HEK293 (cell line): ENCODE measurements at regions not wholly inside any gene's neighbourhood (a gene's known extent, or its start where the extent isn't known, plus 50 kb on each side); places are given as distances from the start of the nearest gene placed in this dataset.

Experiments
- CTCF ChIA-PET: fragments of 350-600 bp; formaldehyde crosslinking; extraction: SDS; loops from one replicate; lab custom pipeline; 2021; ENCODE audit warnings: antibody characterized with exemption; lab: Yijun Ruan, JAX
- POLR2A ChIA-PET: fragments of 300-600 bp; formaldehyde crosslinking; extraction: SDS; loops from one replicate; lab custom pipeline; 2020; ENCODE audit warnings: antibody characterized with exemption, inconsistent platforms; lab: Yijun Ruan, JAX
- H3K27ac ChIP-seq: fragments of 200-500 bp; sonication (Bioruptor generic); 2 replicates; pipeline ENCODE4 v1.5.1; 2014; ENCODE audit warnings: low read depth, low read length, control low read depth, inconsistent platforms; ENCODE audit errors: extremely low read depth
- H3K36me3 ChIP-seq, 2 experiments: fragments of 200-500 bp in 1 of 2; sonication (Bioruptor generic) in 1 of 2; 1 replicate in 1 of 2; 2 replicates in 1 of 2; pipeline ENCODE4 v1.5.1; 2014 to 2017; ENCODE audit warnings: inconsistent platforms in 2 of 2, low read length in 2 of 2; ENCODE audit not compliant: control insufficient read depth in 2 of 2, insufficient read depth in 1 of 2
- H3K4me1 ChIP-seq: fragments of 200-500 bp; sonication (Bioruptor generic); 2 replicates; pipeline ENCODE4 v1.5.1; 2014; ENCODE audit warnings: mild to moderate bottlenecking, low read length, inconsistent platforms; ENCODE audit not compliant: control insufficient read depth, insufficient read depth
- H3K4me3 ChIP-seq: 2 replicates; pipeline ENCODE4 v1.5.1; 2011; ENCODE audit warnings: low read depth, mild to moderate bottlenecking, control low read depth, low read length, moderate library complexity
- H3K9me3 ChIP-seq: fragments of 200-500 bp; sonication (Bioruptor generic); 2 replicates; pipeline ENCODE4 v1.5.1; 2014; ENCODE audit warnings: low read depth, low read length, inconsistent platforms; ENCODE audit not compliant: control insufficient read depth, insufficient read depth
- HOXA7 ChIP-seq: sonication (generic); formaldehyde crosslinking; IDR thresholded peaks from 2 replicates; pipeline ENCODE4 v1.8.1; 2022; ENCODE audit warnings: missing genetic modification reagents, borderline replicate concordance
- HOXD13 ChIP-seq: sonication (generic); formaldehyde crosslinking; IDR thresholded peaks from 2 replicates; pipeline ENCODE4 v1.8.0; 2022; ENCODE audit warnings: missing genetic modification reagents, borderline replicate concordance
- KLF1 ChIP-seq: fragments of 450-650 bp; formaldehyde crosslinking; IDR thresholded peaks from 2 replicates; pipeline ENCODE4 v1.5.1; 2016; ENCODE audit warnings: missing biosample characterization, missing genetic modification characterization
- KLF16 ChIP-seq: fragments of 450-650 bp; formaldehyde crosslinking; IDR thresholded peaks from 2 replicates; pipeline ENCODE4 v1.5.1; 2017; ENCODE audit warnings: missing biosample characterization, missing genetic modification characterization
- KLF7 ChIP-seq: fragments of 450-650 bp; formaldehyde crosslinking; IDR thresholded peaks from 2 replicates; pipeline ENCODE4 v1.5.1; 2016; ENCODE audit warnings: missing biosample characterization, missing genetic modification characterization, borderline replicate concordance
- MYNN ChIP-seq: fragments of 450-650 bp; formaldehyde crosslinking; IDR thresholded peaks from 2 replicates; pipeline ENCODE4 v1.5.1; 2016; ENCODE audit warnings: missing biosample characterization, missing genetic modification characterization, borderline replicate concordance
- PATZ1 ChIP-seq: fragments of 450-650 bp; formaldehyde crosslinking; IDR thresholded peaks from 2 replicates; pipeline ENCODE4 v1.5.1; 2016; ENCODE audit warnings: missing biosample characterization, missing genetic modification characterization
- PRDM10 ChIP-seq: fragments of 450-650 bp; formaldehyde crosslinking; IDR thresholded peaks from 2 replicates; pipeline ENCODE4 v1.5.1; 2016; ENCODE audit warnings: missing biosample characterization, missing genetic modification characterization
- SP3 ChIP-seq: fragments of 450-650 bp; formaldehyde crosslinking; IDR thresholded peaks from 2 replicates; pipeline ENCODE4 v1.5.1; 2016; ENCODE audit warnings: missing biosample characterization, missing genetic modification characterization
- ZBTB10 ChIP-seq: fragments of 450-650 bp; formaldehyde crosslinking; IDR thresholded peaks from 2 replicates; pipeline ENCODE4 v1.5.1; 2016; ENCODE audit warnings: missing biosample characterization, missing genetic modification characterization
- ZNF112 ChIP-seq: fragments of 450-650 bp; formaldehyde crosslinking; IDR thresholded peaks from 2 replicates; pipeline ENCODE4 v1.5.0; 2017; ENCODE audit warnings: missing biosample characterization, missing genetic modification characterization
- ZNF169 ChIP-seq: fragments of 450-650 bp; formaldehyde crosslinking; IDR thresholded peaks from 2 replicates; pipeline ENCODE4 v1.5.1; 2016; ENCODE audit warnings: missing biosample characterization, missing genetic modification characterization
- ZNF19 ChIP-seq: fragments of 450-650 bp; formaldehyde crosslinking; IDR thresholded peaks from 2 replicates; pipeline ENCODE4; 2016; ENCODE audit warnings: missing biosample characterization, missing genetic modification characterization, low read depth
- ZNF239 ChIP-seq: fragments of 450-650 bp; formaldehyde crosslinking; IDR thresholded peaks from 2 replicates; pipeline ENCODE4 v1.5.1; 2016; ENCODE audit warnings: missing biosample characterization, missing genetic modification characterization
- ZNF274 ChIP-seq, 2 experiments: fragments of 200-500 bp in 1 of 2; fragments of 450-650 bp in 1 of 2; sonication (Bioruptor generic) in 1 of 2; formaldehyde crosslinking in 1 of 2; IDR thresholded peaks; 2 replicates each; pipeline versions ENCODE4 v1.5.1 to v1.6.1; 2014 to 2016; ENCODE audit warnings: borderline replicate concordance in 1 of 2, inconsistent platforms in 1 of 2, low read length in 1 of 2, missing biosample characterization in 1 of 2, missing genetic modification characterization in 1 of 2
- ZNF354C ChIP-seq: fragments of 450-650 bp; formaldehyde crosslinking; IDR thresholded peaks from 2 replicates; pipeline ENCODE4 v1.5.1; 2016; ENCODE audit warnings: missing biosample characterization, missing genetic modification characterization, low read depth, borderline replicate concordance
- ZNF394 ChIP-seq: fragments of 450-650 bp; formaldehyde crosslinking; IDR thresholded peaks from 2 replicates; pipeline ENCODE4 v1.5.1; 2016; ENCODE audit warnings: missing biosample characterization, missing genetic modification characterization, mild to moderate bottlenecking, moderate library complexity, borderline replicate concordance
- ZNF416 ChIP-seq: fragments of 450-650 bp; formaldehyde crosslinking; IDR thresholded peaks from 2 replicates; pipeline ENCODE4 v1.5.1; 2016; ENCODE audit warnings: missing biosample characterization, missing genetic modification characterization
- ZNF555 ChIP-seq: fragments of 450-650 bp; formaldehyde crosslinking; conservative IDR thresholded peaks from 2 replicates; pipeline ENCODE4 v1.5.1; 2017; ENCODE audit warnings: missing biosample characterization, mild to moderate bottlenecking, missing genetic modification characterization, inconsistent platforms
- ZNF785 ChIP-seq: fragments of 450-650 bp; formaldehyde crosslinking; IDR thresholded peaks from 2 replicates; pipeline ENCODE4 v1.5.1; 2016; ENCODE audit warnings: missing biosample characterization, missing genetic modification characterization

DNA sequence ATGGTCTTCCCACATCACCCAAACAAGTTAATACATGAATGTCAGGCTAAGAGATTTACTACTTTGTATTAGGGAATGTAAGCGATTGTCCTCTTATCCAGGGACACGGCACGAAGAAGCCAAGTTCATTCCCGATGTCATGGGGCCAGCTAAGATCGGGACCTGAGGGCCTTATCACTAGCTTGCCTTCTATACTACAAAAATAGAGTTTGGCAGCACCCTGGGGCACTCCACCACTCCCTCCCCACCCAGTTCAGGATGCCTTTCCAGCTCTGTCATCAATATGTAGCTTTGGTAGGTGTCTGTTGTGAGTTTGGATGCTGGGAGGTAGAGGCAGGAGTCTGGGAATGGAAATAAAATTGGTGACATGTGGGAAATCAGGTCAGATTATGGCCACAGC is 197.5 kb downstream of the ATG4C start:
- CTCF ChIA-PET = interaction anchor here (0.6 to 0.7 kb wide), 2 partner anchors 17 to 135 kb away, joined by 3 read pairs; no protein-coding TSS in a partner anchor
- H3K4me1 ChIP-seq = no peaks in the 10 kb centered on the region
- TF ChIP-seq KLF1 (tag by site-specific recombination) (no peak), PATZ1 (tag by site-specific recombination) (no peak), KLF7 (tag by site-specific recombination) (no peak), MYNN (tag by site-specific recombination) (no peak), ZNF239 (no peak), ZNF19 (no peak), KLF16 (no peak), ZNF416 (tag by site-specific recombination) (no peak), ZNF555 (tag by site-specific recombination) (no peak), ZNF785 (tag by site-specific recombination) (no peak), ZNF274 (IDR thresholded peaks at IDR 0.05; ENCODE audit: low read length) (no peak), ZNF274 (tag by site-specific recombination; IDR thresholded peaks at IDR 0.05; ENCODE audit: borderline replicate concordance) (no peak), ZNF112 (tag by site-specific recombination) (no peak), PRDM10 (tag by site-specific recombination) (no peak), ZNF354C (tag by site-specific recombination) (no peak), SP3 (tag by site-specific recombination) (no peak), ZNF394 (no peak), HOXA7 (CRISPR knock-in tag) (no peak), ZBTB10 (no peak), HOXD13 (CRISPR knock-in tag) (no peak), ZNF169 (tag by site-specific recombination) (no peak)
- TF ChIP-seq, all 188 proteins: peak for 0
- Histone ChIP-seq H3K4me3 (no peak overlapping the region), H3K9me3 (no peaks in the 10 kb centered on the region), H3K36me3 (no peaks in the 10 kb centered on the region), H3K27ac (no peak overlapping the region)
- POLR2A ChIA-PET = no interaction called here
